ENCODE measurements at regions not wholly inside any gene's neighbourhood (a gene's known extent, or its start where the extent isn't known, plus 50 kb on each side); places are given as distances from the start of the nearest gene placed in this dataset.

DNA sequence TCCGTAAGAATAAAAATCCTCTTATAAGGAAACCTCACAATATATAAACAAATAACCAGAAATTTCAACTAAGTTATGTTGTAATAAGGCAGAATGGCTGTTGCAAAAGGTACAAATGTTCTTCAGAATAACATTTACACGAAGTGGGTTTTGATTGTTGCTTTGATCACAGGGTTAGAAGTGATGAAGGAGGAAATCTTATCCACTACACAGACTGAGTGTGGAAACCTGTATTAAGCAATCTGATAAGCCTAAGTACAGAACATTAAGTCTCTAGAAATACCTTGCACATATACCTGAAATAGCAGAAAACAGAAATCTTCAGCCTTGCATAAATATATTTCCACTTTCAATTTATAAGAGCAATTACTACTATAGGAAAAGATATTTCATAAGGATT is 251.9 kb downstream of the ETV1 start:
- no peaks in the 10 kb centered on the region for H3K4me1 ChIP-seq (ENCODE audit: control insufficient read depth, low read length)
- H3K79me2 ChIP-seq (ENCODE audit: control insufficient read depth, low read length) = no peaks in the 10 kb centered on the region
- no peaks in the 10 kb centered on the region for H3K9me3 ChIP-seq (ENCODE audit: control insufficient read depth, insufficient read depth, low read length)
- H3F3A ChIP-seq (ENCODE audit: control insufficient read depth, insufficient read depth) = no peaks in the 10 kb centered on the region
- no peak for TF ChIP-seq EZH2phosphoT487 (IDR thresholded peaks at IDR 0.05; ENCODE audit: borderline replicate concordance, low read length)
- TF ChIP-seq, protein P1, sequence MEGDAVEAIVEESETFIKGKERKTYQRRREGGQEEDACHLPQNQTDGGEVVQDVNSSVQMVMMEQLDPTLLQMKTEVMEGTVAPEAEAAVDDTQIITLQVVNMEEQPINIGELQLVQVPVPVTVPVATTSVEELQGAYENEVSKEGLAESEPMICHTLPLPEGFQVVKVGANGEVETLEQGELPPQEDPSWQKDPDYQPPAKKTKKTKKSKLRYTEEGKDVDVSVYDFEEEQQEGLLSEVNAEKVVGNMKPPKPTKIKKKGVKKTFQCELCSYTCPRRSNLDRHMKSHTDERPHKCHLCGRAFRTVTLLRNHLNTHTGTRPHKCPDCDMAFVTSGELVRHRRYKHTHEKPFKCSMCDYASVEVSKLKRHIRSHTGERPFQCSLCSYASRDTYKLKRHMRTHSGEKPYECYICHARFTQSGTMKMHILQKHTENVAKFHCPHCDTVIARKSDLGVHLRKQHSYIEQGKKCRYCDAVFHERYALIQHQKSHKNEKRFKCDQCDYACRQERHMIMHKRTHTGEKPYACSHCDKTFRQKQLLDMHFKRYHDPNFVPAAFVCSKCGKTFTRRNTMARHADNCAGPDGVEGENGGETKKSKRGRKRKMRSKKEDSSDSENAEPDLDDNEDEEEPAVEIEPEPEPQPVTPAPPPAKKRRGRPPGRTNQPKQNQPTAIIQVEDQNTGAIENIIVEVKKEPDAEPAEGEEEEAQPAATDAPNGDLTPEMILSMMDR (IDR thresholded peaks at IDR 0.05; ENCODE audit: low read depth, low read length, poor library complexity, severe bottlenecking) = no peak
- H3K4me2 ChIP-seq (ENCODE audit: low read length) = no peak overlapping the region
- H3K4me3 ChIP-seq (ENCODE audit: low read length) = no peak overlapping the region
- H4K20me1 ChIP-seq (ENCODE audit: control insufficient read depth, insufficient read depth, low read depth, low read length) = no peaks in the 10 kb centered on the region
- no peaks in the 10 kb centered on the region for H3K36me3 ChIP-seq (ENCODE audit: control insufficient read depth, low read length)
- no peak overlapping the region for H3K27ac ChIP-seq (ENCODE audit: low read depth, low read length)
- no peaks in the 10 kb centered on the region for H3K27me3 ChIP-seq (ENCODE audit: control insufficient read depth, low read length)
- no peaks in the 10 kb centered on the region for H3K9me2 ChIP-seq (replicated peaks; ENCODE audit: control insufficient read depth, low read length)

GRCh38 chr7:13742126-13742525 is 247.3 kb downstream of the ETV1 start:
- Histone ChIP-seq H3K9me3 (ENCODE audit: control insufficient read depth, insufficient read depth, low read length) (no peaks in the 10 kb centered on the region), H3K79me2 (ENCODE audit: control insufficient read depth, low read length) (no peaks in the 10 kb centered on the region), H3F3A (ENCODE audit: control insufficient read depth, insufficient read depth) (no peaks in the 10 kb centered on the region), H3K4me1 (ENCODE audit: control insufficient read depth, low read length) (no peaks in the 10 kb centered on the region), H3K27ac (ENCODE audit: low read depth, low read length) (no peak overlapping the region), H4K20me1 (ENCODE audit: control insufficient read depth, insufficient read depth, low read depth, low read length) (no peaks in the 10 kb centered on the region), H3K27me3 (ENCODE audit: control insufficient read depth, low read length) (no peaks in the 10 kb centered on the region), H3K4me2 (ENCODE audit: low read length) (no peak overlapping the region), H3K9me2 (replicated peaks; ENCODE audit: control insufficient read depth, low read length) (no peaks in the 10 kb centered on the region), H3K4me3 (ENCODE audit: low read length) (no peak overlapping the region), H3K36me3 (ENCODE audit: control insufficient read depth, low read length) (no peaks in the 10 kb centered on the region)
- TF ChIP-seq EZH2phosphoT487 (IDR thresholded peaks at IDR 0.05; ENCODE audit: borderline replicate concordance, low read length) = no peak
- TF ChIP-seq, protein P1 (IDR thresholded peaks at IDR 0.05; ENCODE audit: low read depth, low read length, poor library complexity, severe bottlenecking) = no peak

GRCh38 chr7:13742811-13743210 is 246.7 kb downstream of the ETV1 start:
- H4K20me1 ChIP-seq (ENCODE audit: control insufficient read depth, insufficient read depth, low read depth, low read length) = no peaks in the 10 kb centered on the region
- H3K27ac ChIP-seq (ENCODE audit: low read depth, low read length) = no peak overlapping the region
- no peak overlapping the region for H3K4me2 ChIP-seq (ENCODE audit: low read length)
- H3K9me3 ChIP-seq (ENCODE audit: control insufficient read depth, insufficient read depth, low read length) = no peaks in the 10 kb centered on the region
- H3F3A ChIP-seq (ENCODE audit: control insufficient read depth, insufficient read depth) = no peaks in the 10 kb centered on the region
- no peaks in the 10 kb centered on the region for H3K27me3 ChIP-seq (ENCODE audit: control insufficient read depth, low read length)
- H3K9me2 ChIP-seq (replicated peaks; ENCODE audit: control insufficient read depth, low read length) = no peaks in the 10 kb centered on the region
- no peaks in the 10 kb centered on the region for H3K36me3 ChIP-seq (ENCODE audit: control insufficient read depth, low read length)
- no peaks in the 10 kb centered on the region for H3K4me1 ChIP-seq (ENCODE audit: control insufficient read depth, low read length)
- H3K79me2 ChIP-seq (ENCODE audit: control insufficient read depth, low read length) = no peaks in the 10 kb centered on the region
- no peak overlapping the region for H3K4me3 ChIP-seq (ENCODE audit: low read length)
- no peak for TF ChIP-seq EZH2phosphoT487 (IDR thresholded peaks at IDR 0.05; ENCODE audit: borderline replicate concordance, low read length)
- TF ChIP-seq, protein P1 (IDR thresholded peaks at IDR 0.05; ENCODE audit: low read depth, low read length, poor library complexity, severe bottlenecking) = peak; percentile 48

GRCh38 chr7:13743226-13743625 is 246.2 kb downstream of the ETV1 start:
- H3K4me3 ChIP-seq (ENCODE audit: low read length) = no peak overlapping the region
- no peaks in the 10 kb centered on the region for H3K9me3 ChIP-seq (ENCODE audit: control insufficient read depth, insufficient read depth, low read length)
- no peaks in the 10 kb centered on the region for H3F3A ChIP-seq (ENCODE audit: control insufficient read depth, insufficient read depth)
- H3K4me2 ChIP-seq (ENCODE audit: low read length) = no peak overlapping the region
- no peaks in the 10 kb centered on the region for H3K9me2 ChIP-seq (replicated peaks; ENCODE audit: control insufficient read depth, low read length)
- H3K27me3 ChIP-seq (ENCODE audit: control insufficient read depth, low read length) = no peaks in the 10 kb centered on the region
- H3K36me3 ChIP-seq (ENCODE audit: control insufficient read depth, low read length) = no peaks in the 10 kb centered on the region
- H3K79me2 ChIP-seq (ENCODE audit: control insufficient read depth, low read length) = no peaks in the 10 kb centered on the region
- no peaks in the 10 kb centered on the region for H4K20me1 ChIP-seq (ENCODE audit: control insufficient read depth, insufficient read depth, low read depth, low read length)
- no peaks in the 10 kb centered on the region for H3K4me1 ChIP-seq (ENCODE audit: control insufficient read depth, low read length)
- H3K27ac ChIP-seq (ENCODE audit: low read depth, low read length) = no peak overlapping the region
- TF ChIP-seq, protein P1 (IDR thresholded peaks at IDR 0.05; ENCODE audit: low read depth, low read length, poor library complexity, severe bottlenecking) = no peak
- no peak for TF ChIP-seq EZH2phosphoT487 (IDR thresholded peaks at IDR 0.05; ENCODE audit: borderline replicate concordance, low read length)

Data from DOHH2 (cell line).